ENCODE measurements at regions not wholly inside any gene's neighbourhood (a gene's known extent, or its start where the extent isn't known, plus 50 kb on each side); places are given as distances from the start of the nearest gene placed in this dataset.

- Histone ChIP-seq H3K9me3 (no peaks in the 10 kb centered on the region), H3K36me3 (ENCODE audit: low read depth, missing control alignments) (no peaks in the 10 kb centered on the region), H3K4me3 (no peak overlapping the region), H3K4me1 (peaks cover 6% of the 10 kb centered on the region), H3K27ac (no peak overlapping the region), H3K27me3 (no peaks in the 10 kb centered on the region)
- no peak for TF ChIP-seq CTCF (IDR thresholded peaks at IDR 0.05)
- no peak for TF ChIP-seq POLR2A (IDR thresholded peaks at IDR 0.05)
- 91 to 98% methylated on average over 8 of the region's 8 CpGs for WGBS, 2 donors
- intact Hi-C loops (cut with DNase I; ENCODE audit: low total_unique reads): no loop called here
- no peak for DNase-seq
Measured at GRCh38 chr3:177440456-177441104, 243.3 kb upstream of the TBL1XR1 start.

- peaks cover 6% of the 10 kb centered on the region for H3K4me1 ChIP-seq
Measured at GRCh38 chr3:177441276-177441812, 244.1 kb upstream of the TBL1XR1 start.

GRCh38 chr3:177441813-177442646, 244.7 kb upstream of the TBL1XR1 start:
- H3K9me3 ChIP-seq: no peaks in the 10 kb centered on the region
- intact Hi-C loops (cut with DNase I; ENCODE audit: low total_unique reads): no loop called here
- 81 to 88% methylated on average over 12 of the region's 12 CpGs for WGBS, 2 donors
- TF ChIP-seq POLR2A (IDR thresholded peaks at IDR 0.05): no peak
- no peak for TF ChIP-seq CTCF (IDR thresholded peaks at IDR 0.05)
- no peaks in the 10 kb centered on the region for H3K36me3 ChIP-seq (ENCODE audit: low read depth, missing control alignments)
- no peaks in the 10 kb centered on the region for H3K27me3 ChIP-seq
- no peak overlapping the region for H3K4me3 ChIP-seq
- H3K27ac ChIP-seq: no peak overlapping the region
- peaks cover 6% of the 10 kb centered on the region for H3K4me1 ChIP-seq
- no peak for DNase-seq

More at GRCh38 chr3:177441276-177441812, 244.1 kb upstream of the TBL1XR1 start:
- Histone ChIP-seq H3K27me3 (no peaks in the 10 kb centered on the region), H3K36me3 (ENCODE audit: low read depth, missing control alignments) (no peaks in the 10 kb centered on the region), H3K9me3 (no peaks in the 10 kb centered on the region), H3K27ac (no peak overlapping the region), H3K4me3 (no peak overlapping the region)
- DNase-seq: no peak
- TF ChIP-seq CTCF (IDR thresholded peaks at IDR 0.05) (no peak), POLR2A (IDR thresholded peaks at IDR 0.05) (no peak)
- intact Hi-C loops (cut with DNase I; ENCODE audit: low total_unique reads): no loop called here
- 84 to 96% methylated on average over 1 of the region's 1 CpG for WGBS, 2 donors

GRCh38 chr3:177443469-177443868, 246.2 kb upstream of the TBL1XR1 start:
- TF ChIP-seq POLR2A (IDR thresholded peaks at IDR 0.05) (no peak), CTCF (IDR thresholded peaks at IDR 0.05) (no peak)
- H3K4me3 ChIP-seq: no peak overlapping the region
- no peaks in the 10 kb centered on the region for H3K27me3 ChIP-seq
- 28 to 45% methylated on average over 3 of the region's 3 CpGs for WGBS, 2 donors
- no peak overlapping the region for H3K27ac ChIP-seq
- DNase-seq: no peak
- H3K9me3 ChIP-seq: no peaks in the 10 kb centered on the region
- no peaks in the 10 kb centered on the region for H3K36me3 ChIP-seq (ENCODE audit: low read depth, missing control alignments)
- intact Hi-C loops (cut with DNase I; ENCODE audit: low total_unique reads): no loop called here
- H3K4me1 ChIP-seq: peaks cover 6% of the 10 kb centered on the region

Measured in testis (tissue), 2 donors.